CD4-positive, alpha-beta T cell treated with Interleukin-6 at 100 ng/mL for 8 hours (primary cell): ENCODE measurements at regions not wholly inside any gene's neighbourhood (a gene's known extent, or its start where the extent isn't known, plus 50 kb on each side); places are given as distances from the start of the nearest gene placed in this dataset.

Experiments
- DNase-seq: peaks from one replicate; pipeline ENCODE4 v3.0.0-alpha.2; 2020; ENCODE audit warnings: mixed read lengths, low spot score

GRCh38 chr5:40037713-40038112, 612.9 kb upstream of the DAB2 start:
- DNase-seq: no peak

GRCh38 chr5:40034441-40034840, 609.7 kb upstream of the DAB2 start:
- DNase-seq: no peak

GRCh38 chr5:40033411-40033810, 608.6 kb upstream of the DAB2 start:
- peak; percentile 36 for DNase-seq

- no peak for DNase-seq
These were observed 608.2 kb upstream of the DAB2 start for GRCh38 chr5:40033009-40033408.

GRCh38 chr5:40030661-40031060, 605.9 kb upstream of the DAB2 start:
- DNase-seq: no peak

GRCh38 chr5:40029711-40030495, 605.1 kb upstream of the DAB2 start:
- no peak for DNase-seq

GRCh38 chr5:40027400-40027799, 602.6 kb upstream of the DAB2 start:
- DNase-seq: no peak

- DNase-seq: no peak
These were observed 600.8 kb upstream of the DAB2 start for GRCh38 chr5:40025586-40025985.

- no peak for DNase-seq
These were observed 597.3 kb upstream of the DAB2 start for GRCh38 chr5:40022057-40022456.

GRCh38 chr5:40021007-40021406, 596.2 kb upstream of the DAB2 start:
- no peak for DNase-seq

- no peak for DNase-seq
These were observed 593.1 kb upstream of the DAB2 start for GRCh38 chr5:40017918-40018317.

GRCh38 chr5:40017135-40017534, 592.4 kb upstream of the DAB2 start:
- no peak for DNase-seq

- DNase-seq: no peak
These were observed 585.7 kb upstream of the DAB2 start for GRCh38 chr5:40010436-40010835.

GRCh38 chr5:40006260-40006659, 581.5 kb upstream of the DAB2 start:
- DNase-seq: no peak

GRCh38 chr5:40001796-40002195, 577.0 kb upstream of the DAB2 start:
- no peak for DNase-seq

GRCh38 chr5:39998518-39998917, 573.7 kb upstream of the DAB2 start:
- no peak for DNase-seq

GRCh38 chr5:39995990-39996389, 571.2 kb upstream of the DAB2 start:
- DNase-seq: no peak

- no peak for DNase-seq
These were observed 567.9 kb upstream of the DAB2 start for GRCh38 chr5:39992617-39993202.

- no peak for DNase-seq
These were observed 561.8 kb upstream of the DAB2 start for GRCh38 chr5:39986614-39987013.

GRCh38 chr5:39980056-39980455, 555.3 kb upstream of the DAB2 start:
- DNase-seq: no peak

GRCh38 chr5:39977066-39977655, 552.4 kb upstream of the DAB2 start:
- no peak for DNase-seq

- DNase-seq: no peak
These were observed 545.5 kb upstream of the DAB2 start for GRCh38 chr5:39970117-39970798.

- no peak for DNase-seq
These were observed 543.6 kb upstream of the DAB2 start for GRCh38 chr5:39968381-39968780.
